A549 (cell line): ENCODE measurements at regions not wholly inside any gene's neighbourhood (a gene's known extent, or its start where the extent isn't known, plus 50 kb on each side); places are given as distances from the start of the nearest gene placed in this dataset.

ENCODE experiments used
- ATAC-seq, 2 experiments: fragments of 200-7000 bp in 1 of 2; fragments of >200 bp in 1 of 2; cut with Nextera tagmentation in 1 of 2; cut with Tn5 transposase in 1 of 2; 3 replicates each; pipeline versions ENCODE4 v1.8.0 to v1.9.1; 2018 to 2020; ENCODE audit warnings: mild to moderate bottlenecking in 1 of 2, moderate library complexity in 1 of 2
- CTCF ChIA-PET: fragments of 300-600 bp; sonication (Branson Sonifier 250); formaldehyde crosslinking; extraction: SDS; loops from one replicate; lab custom pipeline; 2021; ENCODE audit warnings: antibody characterized with exemption, inconsistent platforms; lab: Yijun Ruan, JAX
- POLR2A ChIA-PET: fragments of 350-600 bp; formaldehyde crosslinking; extraction: SDS; loops from one replicate; lab custom pipeline; 2021; ENCODE audit warnings: antibody characterized with exemption, inconsistent platforms; lab: Yijun Ruan, JAX
- DNase-seq, 2 experiments: peaks; one replicate each; pipeline versions ENCODE4 v3.0.0 to v3.0.0-alpha.2; 2011 to 2016; ENCODE audit warnings: low read depth in 1 of 2, low spot score in 1 of 2
- FAIRE-seq: peaks from 2 replicates; lab custom pipeline; 2011; peaks lifted over from hg19 to GRCh38; lab: Jason Lieb, UNC
- H3K27ac ChIP-seq, 2 experiments: fragments of >200 bp; sonication (Bioruptor Twin); formaldehyde crosslinking; 3 replicates each; pipeline ENCODE4 v1.5.1; 2016 to 2017
- H3K4me1 ChIP-seq: fragments of >200 bp; sonication (Bioruptor Twin); formaldehyde crosslinking; 3 replicates; pipeline ENCODE4 v1.6.1; 2016
- H3K4me2 ChIP-seq: fragments of >200 bp; sonication (Bioruptor Twin); formaldehyde crosslinking; 3 replicates; pipeline ENCODE4 v1.6.1; 2016
- H3K4me3 ChIP-seq: fragments of >200 bp; sonication (Bioruptor Twin); formaldehyde crosslinking; 3 replicates; pipeline ENCODE4 v1.5.1; 2016
- H3K9me3 ChIP-seq: fragments of >200 bp; sonication (Bioruptor Twin); formaldehyde crosslinking; 3 replicates; pipeline ENCODE4 v1.6.1; 2016
- ATOH8 ChIP-seq: fragments of 250-450 bp; sonication (Bioruptor Pico); IDR thresholded peaks from 2 replicates; pipeline ENCODE4 v1.5.0; 2020; ENCODE audit warnings: low read depth, mild to moderate bottlenecking, moderate library complexity
- CBX8 ChIP-seq: fragments of 200-600 bp; sonication (generic); IDR thresholded peaks from 2 replicates; pipeline ENCODE4 v1.6.1; 2016
- CEBPB ChIP-seq, 2 experiments: fragments of >200 bp in 1 of 2; sonication (Bioruptor Twin) in 1 of 2; formaldehyde crosslinking in 1 of 2; IDR thresholded peaks; 2 replicates each; pipeline ENCODE4 v1.6.1; 2012 to 2016
- CHD4 ChIP-seq: fragments of 200-600 bp; sonication (generic); IDR thresholded peaks from 2 replicates; pipeline ENCODE4 v1.6.1; 2016; ENCODE audit warnings: antibody characterized with exemption, mild to moderate bottlenecking, borderline replicate concordance
- EHMT2 ChIP-seq: fragments of 200-600 bp; sonication (generic); IDR thresholded peaks from 2 replicates; pipeline ENCODE4 v1.6.1; 2016; ENCODE audit warnings: antibody characterized with exemption, low read depth, mild to moderate bottlenecking, moderate library complexity
- EP300 ChIP-seq, 2 experiments: fragments of >200 bp; sonication (Bioruptor Twin); formaldehyde crosslinking; IDR thresholded peaks; 2 replicates in 1 of 2; 3 replicates in 1 of 2; pipeline ENCODE4 v1.6.1; 2016 to 2017
- FOSL2 ChIP-seq, 2 experiments: fragments of 450-650 bp in 1 of 2; fragments of >200 bp in 1 of 2; sonication (Bioruptor Twin) in 1 of 2; formaldehyde crosslinking; IDR thresholded peaks; 2 replicates each; pipeline versions ENCODE4 v1.5.0 to v1.6.1; 2016 to 2020; ENCODE audit warnings: mild to moderate bottlenecking in 1 of 2, moderate library complexity in 1 of 2
- HDAC2 ChIP-seq: fragments of 200-600 bp; sonication (generic); IDR thresholded peaks from 2 replicates; pipeline ENCODE4 v1.6.1; 2016
- HEYL ChIP-seq: fragments of 250-450 bp; sonication (Bioruptor Pico); IDR thresholded peaks from 2 replicates; pipeline ENCODE4 v1.8.0; 2021; ENCODE audit warnings: mild to moderate bottlenecking, moderate library complexity
- HOXB13 ChIP-seq: fragments of 250-450 bp; sonication (Bioruptor Pico); IDR thresholded peaks from 2 replicates; pipeline ENCODE4 v1.5.0; 2020; ENCODE audit warnings: low read depth, mild to moderate bottlenecking, moderate library complexity
- KDM5A ChIP-seq: fragments of 200-600 bp; sonication (generic); IDR thresholded peaks from 2 replicates; pipeline ENCODE4 v1.6.1; 2016; ENCODE audit warnings: antibody characterized with exemption, mild to moderate bottlenecking
- MYC ChIP-seq: IDR thresholded peaks from 2 replicates; pipeline ENCODE4 v1.6.1; 2012; ENCODE audit warnings: mild to moderate bottlenecking, inconsistent platforms, low read length, improper control_type of control experiment, borderline replicate concordance
- RAD21 ChIP-seq, 2 experiments: fragments of >200 bp in 1 of 2; sonication (Bioruptor Twin) in 1 of 2; formaldehyde crosslinking in 1 of 2; IDR thresholded peaks in 1 of 2; conservative IDR thresholded peaks in 1 of 2; 2 replicates in 1 of 2; 3 replicates in 1 of 2; pipeline ENCODE4 v1.6.1; 2012 to 2018; ENCODE audit warnings: inconsistent platforms in 1 of 2
- RCOR1 ChIP-seq: fragments of 150-350 bp; IDR thresholded peaks from 2 replicates; pipeline ENCODE4 v1.6.1; 2014; ENCODE audit warnings: antibody characterized with exemption, low read length, low read depth
- REST ChIP-seq: fragments of 200-600 bp; sonication (generic); IDR thresholded peaks from 2 replicates; pipeline ENCODE4 v1.6.1; 2016; ENCODE audit warnings: antibody characterized with exemption, mild to moderate bottlenecking, moderate library complexity
- SMC3 ChIP-seq: fragments of >200 bp; sonication (Bioruptor Twin); formaldehyde crosslinking; IDR thresholded peaks from 3 replicates; pipeline ENCODE4 v1.6.1; 2018; ENCODE audit warnings: inconsistent platforms
- TP53 ChIP-seq: fragments of 250-450 bp; sonication (Bioruptor Pico); IDR thresholded peaks from 2 replicates; pipeline ENCODE4 v1.5.0; 2021; ENCODE audit warnings: mild to moderate bottlenecking, moderate library complexity
- ZC3H11A ChIP-seq: fragments of 450-650 bp; IDR thresholded peaks from 2 replicates; pipeline ENCODE4 v1.6.1; 2014; ENCODE audit warnings: antibody characterized with exemption, mild to moderate bottlenecking
- ZFP36 ChIP-seq: fragments of 450-650 bp; IDR thresholded peaks from 2 replicates; pipeline ENCODE4 v1.6.1; 2014; ENCODE audit warnings: borderline replicate concordance; ENCODE audit not compliant: partially characterized antibody
- ZSCAN20 ChIP-seq: fragments of 250-450 bp; sonication (Bioruptor Pico); IDR thresholded peaks from 2 replicates; pipeline ENCODE4 v1.8.0; 2022; ENCODE audit warnings: mild to moderate bottlenecking, moderate library complexity
- WGBS: methylation state at CpG from one replicate; pipeline ENCODE4 v1.1.6; 2017; ENCODE audit errors: missing lambda C conversion rate; 5-methylcytosine and 5-hydroxymethylcytosine counted together
- TF ChIP-seq, protein P1 (sequence below): fragments of 450-650 bp; IDR thresholded peaks from 2 replicates; pipeline ENCODE4 v1.6.1; 2014; ENCODE audit warnings: antibody characterized with exemption
- TF ChIP-seq, protein P2 (sequence below): fragments of >200 bp; sonication (Bioruptor Twin); formaldehyde crosslinking; IDR thresholded peaks from 3 replicates; pipeline ENCODE4 v1.5.1; 2016

GRCh38 chr3:84074767-84075166 is 884.0 kb upstream of the CADM2 start:
- no peak for TF ChIP-seq CBX8
- no peak for TF ChIP-seq CHD4
- TF ChIP-seq, protein P1, sequence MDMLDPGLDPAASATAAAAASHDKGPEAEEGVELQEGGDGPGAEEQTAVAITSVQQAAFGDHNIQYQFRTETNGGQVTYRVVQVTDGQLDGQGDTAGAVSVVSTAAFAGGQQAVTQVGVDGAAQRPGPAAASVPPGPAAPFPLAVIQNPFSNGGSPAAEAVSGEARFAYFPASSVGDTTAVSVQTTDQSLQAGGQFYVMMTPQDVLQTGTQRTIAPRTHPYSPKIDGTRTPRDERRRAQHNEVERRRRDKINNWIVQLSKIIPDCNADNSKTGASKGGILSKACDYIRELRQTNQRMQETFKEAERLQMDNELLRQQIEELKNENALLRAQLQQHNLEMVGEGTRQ, result no peak
- no peak for TF ChIP-seq MYC
- DNase-seq (no peak), FAIRE-seq (no peak), ATAC-seq (no peak)
- Histone ChIP-seq H3K4me2 (no peak overlapping the region), H3K4me1 (no peaks in the 10 kb centered on the region), H3K4me3 (no peak overlapping the region), H3K27ac (no peak overlapping the region), H3K9me3 (no peaks in the 10 kb centered on the region)
- WGBS, result 13% methylated on average over 2 of the region's 2 CpGs
- ChIA-PET POLR2A (no interaction called here), CTCF (no interaction called here)

- H3K4me1 ChIP-seq, result no peaks in the 10 kb centered on the region
- no peaks in the 10 kb centered on the region for H3K9me3 ChIP-seq
- ATAC-seq (no peak), FAIRE-seq (no peak), DNase-seq (no peak)
- H3K27ac ChIP-seq, result no peak overlapping the region
- CTCF ChIA-PET, result no interaction called here
- no peak overlapping the region for H3K4me2 ChIP-seq
- WGBS, result 27% methylated on average over 3 of the region's 3 CpGs
- H3K4me3 ChIP-seq, result no peak overlapping the region
- TF ChIP-seq RCOR1 (no peak), RAD21 (conservative IDR thresholded peaks at IDR 0.05 in 1 of 2, IDR thresholded peaks at IDR 0.05 in 1 of 2) (peak in 1 of 2 experiments; percentile 37; a peak in 2 of 5 replicates), HEYL (no peak)
- TF ChIP-seq, protein P2, sequence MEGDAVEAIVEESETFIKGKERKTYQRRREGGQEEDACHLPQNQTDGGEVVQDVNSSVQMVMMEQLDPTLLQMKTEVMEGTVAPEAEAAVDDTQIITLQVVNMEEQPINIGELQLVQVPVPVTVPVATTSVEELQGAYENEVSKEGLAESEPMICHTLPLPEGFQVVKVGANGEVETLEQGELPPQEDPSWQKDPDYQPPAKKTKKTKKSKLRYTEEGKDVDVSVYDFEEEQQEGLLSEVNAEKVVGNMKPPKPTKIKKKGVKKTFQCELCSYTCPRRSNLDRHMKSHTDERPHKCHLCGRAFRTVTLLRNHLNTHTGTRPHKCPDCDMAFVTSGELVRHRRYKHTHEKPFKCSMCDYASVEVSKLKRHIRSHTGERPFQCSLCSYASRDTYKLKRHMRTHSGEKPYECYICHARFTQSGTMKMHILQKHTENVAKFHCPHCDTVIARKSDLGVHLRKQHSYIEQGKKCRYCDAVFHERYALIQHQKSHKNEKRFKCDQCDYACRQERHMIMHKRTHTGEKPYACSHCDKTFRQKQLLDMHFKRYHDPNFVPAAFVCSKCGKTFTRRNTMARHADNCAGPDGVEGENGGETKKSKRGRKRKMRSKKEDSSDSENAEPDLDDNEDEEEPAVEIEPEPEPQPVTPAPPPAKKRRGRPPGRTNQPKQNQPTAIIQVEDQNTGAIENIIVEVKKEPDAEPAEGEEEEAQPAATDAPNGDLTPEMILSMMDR, result peak; percentile 20; the same call in 1 of the 3 replicates
- POLR2A ChIA-PET, result no interaction called here
Measured at GRCh38 chr3:84077479-84077878, 881.3 kb upstream of the CADM2 start.

- FAIRE-seq (no peak), ATAC-seq (no peak), DNase-seq (no peak)
- H3K27ac ChIP-seq, result no peak overlapping the region
- H3K4me3 ChIP-seq, result no peak overlapping the region
- TF ChIP-seq HEYL (no peak), REST (no peak), CEBPB (IDR thresholded peaks at IDR 0.05) (no peak), RAD21 (conservative IDR thresholded peaks at IDR 0.05 in 1 of 2, IDR thresholded peaks at IDR 0.05 in 1 of 2) (no peak), HOXB13 (CRISPR knock-in tag) (no peak), FOSL2 (IDR thresholded peaks at IDR 0.05) (no peak), FOSL2 (CRISPR knock-in tag; IDR thresholded peaks at IDR 0.05) (no peak), SMC3 (no peak), ZFP36 (no peak), ATOH8 (CRISPR knock-in tag) (no peak), EP300 (IDR thresholded peaks at IDR 0.05) (no peak), EHMT2 (no peak), ZSCAN20 (CRISPR knock-in tag) (no peak), ZC3H11A (no peak), TP53 (no peak), KDM5A (no peak), HDAC2 (no peak)
- TF ChIP-seq, protein P2, result no peak
- ChIA-PET CTCF (no interaction called here), POLR2A (no interaction called here)
- no peak overlapping the region for H3K4me2 ChIP-seq
- 69% methylated on average over 1 of the region's 1 CpG for WGBS
- H3K9me3 ChIP-seq, result no peaks in the 10 kb centered on the region; the same call in 2 of the 3 replicates
- no peaks in the 10 kb centered on the region for H3K4me1 ChIP-seq
Measured at GRCh38 chr3:84082726-84083125, 876.1 kb upstream of the CADM2 start.
